NCI-H526 (cell line): ENCODE measurements at regions not wholly inside any gene's neighbourhood (a gene's known extent, or its start where the extent isn't known, plus 50 kb on each side); places are given as distances from the start of the nearest gene placed in this dataset.

ENCODE experiments used
- DNase-seq, 2 experiments: peaks; one replicate each; lab custom pipeline; 2025; lab: John Stamatoyannopoulos, UW

DNA sequence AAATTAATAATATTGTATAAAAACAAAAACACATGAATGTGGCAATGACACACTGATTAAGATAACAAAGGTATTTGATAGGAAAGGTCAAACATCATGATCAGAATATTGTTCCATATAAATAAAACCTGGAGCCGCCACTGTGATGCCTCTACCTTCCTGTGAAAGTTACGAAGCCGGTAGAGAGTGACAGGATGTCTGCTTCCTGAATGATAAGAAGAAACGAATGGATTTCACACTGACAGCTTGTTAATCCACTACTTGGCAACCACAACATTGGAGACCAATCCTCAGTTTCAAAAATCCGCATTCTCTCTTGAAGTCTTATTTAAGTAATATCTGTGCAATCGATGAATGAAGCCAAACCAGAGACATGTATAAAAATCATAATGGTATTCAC, 315.1 kb downstream of the HDGFL1 start:
- DNase-seq, result no peak

DNA sequence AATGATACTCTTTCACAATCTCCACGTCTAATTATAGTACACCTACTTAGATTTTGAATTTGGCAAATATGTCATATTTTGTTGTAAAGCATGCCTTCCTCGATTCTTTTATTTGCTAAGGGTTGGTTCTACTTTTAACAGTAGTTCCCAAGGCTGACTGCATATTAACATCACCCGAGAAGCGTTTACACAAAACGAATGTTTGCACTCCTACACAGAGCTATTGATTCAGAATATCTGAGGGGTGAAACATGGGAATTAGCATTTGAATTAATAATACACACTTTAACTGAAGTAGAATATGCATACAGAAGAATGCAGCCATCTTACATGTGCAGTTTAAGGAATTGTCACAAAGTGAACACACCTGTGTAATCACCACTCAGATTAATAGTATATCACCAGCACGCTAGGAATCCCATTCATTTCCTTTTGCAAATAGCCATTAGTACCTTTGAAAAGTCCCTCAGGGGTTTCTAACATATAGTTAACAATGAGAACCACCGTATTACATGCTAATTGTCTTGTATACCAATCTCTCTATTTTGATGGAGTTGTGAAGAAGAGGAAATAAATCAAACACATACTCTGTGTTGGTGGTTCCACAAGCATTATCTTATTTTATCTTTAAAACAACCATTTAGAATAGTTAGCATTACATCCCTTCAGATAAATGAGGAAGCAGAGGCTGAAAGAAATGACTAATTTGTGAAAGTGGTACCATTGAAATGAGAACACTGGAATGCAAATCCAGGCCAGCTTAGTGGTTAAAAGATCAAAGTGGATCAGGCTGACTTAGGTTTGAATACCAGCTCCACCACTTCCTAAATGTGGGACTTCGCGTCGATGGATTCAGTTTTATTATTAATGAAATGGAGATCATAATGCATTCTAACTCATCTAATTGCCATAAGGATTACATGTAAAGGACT, 317.6 kb downstream of the HDGFL1 start:
- DNase-seq, result no peak

DNA sequence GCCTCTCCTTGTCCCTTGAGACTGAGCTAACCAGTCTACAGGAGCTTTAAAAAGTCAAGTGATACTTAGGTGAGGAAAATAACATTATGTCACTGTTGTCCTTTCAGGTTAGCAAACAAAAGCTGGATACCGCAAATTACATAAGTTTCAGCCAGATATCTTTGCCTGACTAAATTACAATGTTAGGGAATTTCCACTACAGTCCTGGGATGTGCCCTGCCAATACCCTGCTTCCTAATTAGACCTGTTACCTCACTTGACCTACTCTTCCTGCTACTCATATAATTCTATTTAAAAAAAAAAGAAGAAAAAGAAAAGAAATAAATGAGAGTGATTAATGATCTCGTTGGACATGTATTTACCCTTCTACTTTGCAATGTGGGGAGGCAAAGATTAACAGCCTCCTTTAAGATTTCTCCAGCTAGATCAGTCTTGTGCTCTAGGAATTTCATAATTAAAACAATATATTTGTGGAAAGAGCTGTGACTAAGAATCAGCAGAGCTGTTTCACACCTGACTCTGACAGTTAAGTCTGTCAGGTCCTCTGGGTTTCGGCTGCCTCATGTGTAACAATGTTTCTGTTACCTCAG, 318.9 kb downstream of the HDGFL1 start:
- no peak for DNase-seq

DNA sequence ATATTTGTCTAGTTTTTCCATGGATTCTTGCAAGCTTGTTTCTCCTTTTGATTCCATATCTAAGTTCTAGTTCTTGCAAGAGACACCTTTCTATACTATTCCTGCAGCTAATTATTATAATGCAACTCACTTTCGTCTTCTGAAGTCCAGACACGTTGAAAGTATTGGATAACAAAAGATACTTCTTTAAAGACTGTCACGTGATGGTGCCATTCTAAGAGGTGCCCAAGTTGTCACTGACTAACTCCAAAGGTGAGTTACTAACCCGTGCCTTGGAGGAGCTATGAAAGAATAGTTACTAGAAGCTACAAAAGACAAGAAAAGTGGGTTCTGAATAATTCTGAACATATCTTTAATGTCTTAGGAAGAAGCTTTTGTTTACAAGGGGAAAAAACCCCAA, 322.6 kb downstream of the HDGFL1 start:
- no peak for DNase-seq

DNA sequence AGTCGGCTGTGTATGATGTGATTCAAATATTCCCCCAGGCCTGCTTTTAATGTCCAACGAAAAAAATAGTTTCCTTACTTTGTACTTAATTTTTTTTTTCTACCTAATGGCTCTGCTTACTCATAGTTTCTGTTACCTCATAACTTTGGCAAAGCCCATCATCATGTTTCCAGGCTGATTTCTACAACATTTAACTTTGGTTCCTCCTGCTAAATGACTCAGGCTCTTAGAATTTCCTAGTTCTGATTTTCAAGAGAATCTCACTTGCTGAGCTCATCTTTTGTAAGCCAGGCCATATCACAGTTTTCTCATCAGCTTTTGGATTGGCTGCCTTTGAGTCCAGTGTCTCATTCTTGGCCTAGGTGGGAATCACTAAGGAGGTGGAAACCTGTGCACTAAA, 323.1 kb downstream of the HDGFL1 start:
- DNase-seq, result no peak

DNA sequence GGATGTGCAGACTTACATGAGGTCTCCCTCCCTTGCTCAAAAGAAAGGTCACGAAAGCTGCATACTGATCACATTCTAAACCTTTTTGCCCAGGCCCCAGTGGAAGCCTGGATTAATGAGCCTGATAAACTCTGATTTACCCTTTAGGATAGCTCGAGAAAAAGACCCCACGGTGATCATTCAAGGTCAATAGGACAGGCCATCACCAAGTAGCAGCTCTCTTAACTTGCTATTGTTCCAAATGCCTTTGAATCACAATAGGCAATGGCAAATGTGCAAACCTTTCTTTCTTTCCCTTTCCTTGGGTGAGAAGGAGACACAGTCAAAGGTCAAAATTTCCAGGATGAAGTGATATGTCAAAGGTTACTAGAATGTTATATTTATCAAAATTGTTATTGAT, 327.3 kb downstream of the HDGFL1 start:
- DNase-seq, result no peak

DNA sequence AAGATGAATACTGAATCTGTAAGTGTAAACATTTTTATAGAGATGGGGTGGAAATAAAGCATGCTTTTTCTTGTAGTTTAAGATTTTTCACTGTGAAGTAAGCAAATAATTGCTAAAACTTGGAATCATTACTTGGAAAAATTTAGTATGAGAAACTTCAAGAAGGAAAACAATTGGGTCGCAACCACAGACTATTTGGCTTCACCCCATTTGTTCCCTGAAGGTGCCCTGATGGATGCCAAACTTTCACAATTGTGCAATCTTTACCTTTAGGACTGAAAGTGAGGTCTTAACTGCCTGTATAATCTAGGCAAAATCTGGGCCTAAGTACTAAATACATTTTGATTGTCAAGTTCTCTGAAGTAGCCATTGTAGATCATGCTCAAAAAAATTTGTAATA, 330.1 kb downstream of the HDGFL1 start:
- DNase-seq, result no peak

DNA sequence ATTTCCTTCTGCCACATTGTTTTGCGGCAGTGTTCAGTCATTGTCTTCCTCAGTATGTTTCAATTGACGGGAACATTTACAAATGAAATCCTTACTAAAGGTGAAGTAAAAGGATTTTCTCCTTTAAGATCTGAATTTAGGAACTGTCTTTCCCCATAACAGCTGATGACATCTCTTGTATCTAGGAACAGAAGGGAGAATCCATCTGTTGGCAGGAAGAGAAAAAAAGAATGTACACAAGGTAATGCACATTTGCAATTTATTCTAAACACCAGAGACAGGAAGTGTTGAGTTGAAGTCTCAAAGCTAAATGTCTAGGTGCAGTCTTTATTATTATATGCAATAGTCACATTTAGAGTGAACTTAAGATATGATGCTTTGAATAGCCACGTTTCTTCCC, 334.5 kb downstream of the HDGFL1 start:
- DNase-seq, result no peak

DNA sequence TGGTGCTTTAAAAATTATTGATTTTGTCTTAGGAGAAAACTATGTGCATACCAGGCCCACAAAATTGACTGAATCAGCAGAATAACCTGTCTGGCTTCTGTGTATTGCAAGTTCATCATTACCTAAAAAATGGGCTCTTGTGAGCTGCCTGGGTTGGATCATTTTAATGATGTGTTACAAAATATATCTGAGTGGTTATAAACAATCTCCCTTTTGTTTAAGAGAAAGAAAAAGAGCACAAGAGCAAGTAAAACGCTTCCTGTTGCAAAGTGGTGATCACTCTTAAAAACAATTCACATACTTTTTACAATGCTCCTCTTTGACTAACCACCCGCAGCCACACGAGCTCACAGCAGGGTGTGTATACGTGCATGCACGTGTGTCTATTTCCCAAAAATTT, 335.1 kb downstream of the HDGFL1 start:
- no peak for DNase-seq

DNA sequence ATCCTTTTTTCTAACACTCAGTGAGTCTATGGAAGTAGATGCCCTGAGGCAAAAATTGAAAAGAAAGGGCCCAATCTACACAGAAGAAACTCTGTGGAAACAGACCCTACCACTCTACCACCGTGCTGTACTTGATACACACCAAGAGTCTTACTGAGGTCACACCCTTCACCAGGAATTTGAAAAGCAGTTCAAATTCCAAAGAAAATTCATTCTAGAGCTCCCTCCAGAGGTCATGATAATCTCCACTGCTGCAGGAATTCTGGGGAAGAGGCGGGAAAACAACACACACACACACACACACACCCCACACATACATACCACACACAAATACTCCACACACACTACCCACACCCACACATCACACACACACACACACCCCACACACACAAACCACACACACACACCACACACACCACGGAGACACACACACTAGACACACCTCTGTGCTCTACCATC, 336.8 kb downstream of the HDGFL1 start:
- DNase-seq, result peak in 1 of 2 experiments; percentile 10

DNA sequence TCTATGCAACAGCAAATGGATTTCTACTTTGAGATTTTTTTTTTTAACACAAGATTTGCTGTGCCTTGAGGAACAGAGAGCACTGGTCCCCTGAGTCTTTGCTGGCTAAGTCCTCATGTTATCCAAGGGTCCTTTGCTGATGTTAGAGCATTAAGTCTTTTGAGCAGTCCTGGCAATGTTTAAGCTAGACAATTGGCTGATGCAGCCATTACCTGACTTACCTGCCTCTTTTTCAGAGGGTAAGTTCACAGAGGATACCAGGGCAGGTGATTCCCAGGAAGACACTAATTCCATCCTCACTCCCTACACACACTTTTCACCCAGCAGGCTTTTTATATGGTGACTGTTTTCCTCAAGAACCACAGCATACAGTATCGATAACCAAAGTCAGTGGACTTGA, 337.7 kb downstream of the HDGFL1 start:
- DNase-seq, result no peak

DNA sequence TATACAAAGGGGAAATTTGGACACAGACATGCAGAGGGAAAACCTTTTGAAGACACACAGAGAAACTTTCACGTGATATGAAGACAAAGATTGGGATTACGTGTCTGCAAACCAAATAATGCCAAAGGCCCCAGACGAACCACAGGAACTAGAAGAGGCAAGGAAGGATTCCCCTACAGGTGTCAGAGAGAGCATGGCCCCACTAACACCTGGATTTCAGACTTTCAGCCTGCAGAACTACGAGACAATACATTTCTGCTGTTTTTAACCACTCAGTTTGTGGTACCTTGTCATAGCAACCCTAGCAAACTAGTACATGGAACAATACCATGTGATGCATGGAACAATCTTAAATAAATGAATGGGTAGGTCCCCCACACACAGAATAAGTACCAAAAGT, 341.0 kb downstream of the HDGFL1 start:
- DNase-seq, result no peak

DNA sequence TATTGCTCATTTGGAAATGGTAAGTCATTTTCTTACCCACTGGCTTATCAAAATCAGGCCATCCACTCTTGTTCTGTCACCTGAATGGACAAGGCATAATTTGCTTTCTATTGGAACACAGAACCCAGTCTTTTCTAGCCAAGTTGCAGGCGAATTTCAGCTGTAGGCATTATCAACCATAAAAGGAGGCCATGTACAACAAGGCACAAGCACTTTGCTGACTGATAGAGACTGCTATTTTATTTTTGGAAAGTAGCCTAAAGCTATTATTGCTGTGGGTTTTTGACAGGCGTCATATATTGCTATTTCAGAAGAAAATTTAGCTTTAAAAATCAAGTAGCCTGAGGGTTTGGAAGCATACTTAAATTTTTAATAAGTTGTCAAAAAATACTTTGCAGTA, 344.2 kb downstream of the HDGFL1 start:
- DNase-seq, result no peak

DNA sequence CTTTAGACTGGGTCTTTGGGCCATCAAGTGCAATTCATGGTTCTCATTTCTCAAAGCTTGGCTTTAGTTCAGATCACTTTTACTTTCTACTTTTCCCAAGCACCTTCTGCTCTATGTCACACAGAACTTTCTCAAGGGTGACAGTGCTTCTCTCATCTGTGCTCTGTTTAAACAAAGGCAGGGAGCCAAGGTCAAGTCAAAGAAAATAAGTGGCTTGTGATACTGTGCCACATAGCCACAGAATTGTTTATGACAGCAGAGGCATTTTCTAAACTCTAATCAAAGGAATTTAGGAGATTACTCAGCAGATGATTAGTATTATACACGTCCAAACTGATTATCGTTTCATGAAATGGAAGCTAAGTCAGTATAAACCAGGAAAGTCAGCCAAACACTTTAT, 348.0 kb downstream of the HDGFL1 start:
- DNase-seq, result no peak

DNA sequence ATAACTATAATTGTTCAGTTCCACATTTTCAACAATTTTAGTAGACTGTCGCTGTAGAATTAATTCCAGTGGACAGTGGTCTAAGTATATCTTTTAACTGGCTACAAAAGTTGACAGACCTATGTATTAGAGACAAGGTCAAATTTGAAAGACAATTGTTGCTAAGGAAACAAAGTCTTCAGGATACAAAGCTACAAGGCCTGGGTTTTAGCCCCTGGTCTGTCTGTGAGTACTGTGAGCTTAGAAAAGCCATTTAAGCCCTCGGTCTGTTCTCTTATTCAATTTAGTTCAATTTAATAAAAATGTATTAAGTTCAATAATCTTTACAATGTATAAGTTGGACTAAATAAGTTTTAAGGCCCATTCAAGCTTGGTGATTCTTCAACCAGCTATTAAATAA, 352.5 kb downstream of the HDGFL1 start:
- DNase-seq, result no peak

DNA sequence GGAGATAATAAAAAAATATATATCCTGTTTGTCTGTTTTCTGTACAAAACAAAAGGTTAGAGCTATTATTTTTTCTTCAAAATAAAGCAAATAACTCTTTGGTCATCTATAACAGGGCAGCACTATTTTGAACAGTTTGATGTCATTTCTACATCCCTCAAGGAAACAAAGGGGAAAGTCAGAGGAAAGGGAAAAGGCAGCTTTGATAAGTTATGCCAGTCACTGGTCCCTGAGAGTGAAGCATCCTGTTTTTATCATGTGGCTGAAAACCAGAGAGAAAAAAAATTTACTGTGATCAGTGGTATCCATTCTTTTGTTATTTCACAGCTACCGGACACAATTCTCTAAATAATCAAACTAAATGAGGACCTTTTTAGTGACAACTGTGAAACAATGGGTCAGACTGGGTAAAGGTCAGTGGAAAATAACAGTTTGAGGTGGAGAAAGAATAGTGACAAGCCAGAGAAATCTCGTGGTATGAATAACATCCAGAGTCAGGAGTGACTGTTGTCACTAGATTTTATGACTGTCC, 356.0 kb downstream of the HDGFL1 start:
- DNase-seq, result no peak

DNA sequence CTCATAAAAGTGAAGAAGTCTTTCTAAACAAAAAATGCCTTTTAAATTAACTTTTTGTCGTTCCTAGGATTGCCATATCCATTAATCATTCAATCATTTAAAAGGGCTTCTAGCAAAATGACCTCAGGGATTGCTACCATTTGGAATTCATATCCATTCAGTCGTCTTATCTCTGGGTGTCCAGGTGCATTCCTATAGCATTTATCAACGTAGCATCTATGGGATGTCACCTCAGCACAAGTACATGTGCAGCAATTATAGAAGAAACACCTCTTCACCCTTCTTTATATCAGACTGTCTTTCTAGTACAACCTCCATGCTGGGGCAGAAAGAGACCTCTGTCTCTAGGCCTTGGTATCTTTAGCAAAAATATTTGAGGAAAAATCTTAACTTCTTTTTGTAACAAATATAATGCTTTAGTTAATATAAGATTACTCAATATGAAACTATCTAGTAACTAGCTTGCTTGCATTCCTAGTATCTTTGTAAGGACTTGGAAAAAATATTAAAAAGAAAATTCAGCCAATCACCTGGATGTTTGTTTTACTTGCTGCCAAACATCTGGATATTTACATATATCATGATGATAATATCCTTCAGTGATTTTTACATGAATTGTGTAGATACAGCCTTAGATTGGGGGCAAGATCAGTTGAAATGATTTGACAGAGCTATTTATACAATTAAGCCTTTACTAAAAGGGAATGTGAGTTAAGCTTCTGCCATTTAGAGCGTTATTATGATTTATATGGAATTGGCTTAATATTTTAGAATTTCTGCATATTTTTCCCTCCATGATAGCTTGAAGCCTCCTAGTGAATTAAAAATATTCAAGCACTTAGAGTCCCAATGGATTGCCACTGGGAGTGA, 356.8 kb downstream of the HDGFL1 start:
- no peak for DNase-seq

DNA sequence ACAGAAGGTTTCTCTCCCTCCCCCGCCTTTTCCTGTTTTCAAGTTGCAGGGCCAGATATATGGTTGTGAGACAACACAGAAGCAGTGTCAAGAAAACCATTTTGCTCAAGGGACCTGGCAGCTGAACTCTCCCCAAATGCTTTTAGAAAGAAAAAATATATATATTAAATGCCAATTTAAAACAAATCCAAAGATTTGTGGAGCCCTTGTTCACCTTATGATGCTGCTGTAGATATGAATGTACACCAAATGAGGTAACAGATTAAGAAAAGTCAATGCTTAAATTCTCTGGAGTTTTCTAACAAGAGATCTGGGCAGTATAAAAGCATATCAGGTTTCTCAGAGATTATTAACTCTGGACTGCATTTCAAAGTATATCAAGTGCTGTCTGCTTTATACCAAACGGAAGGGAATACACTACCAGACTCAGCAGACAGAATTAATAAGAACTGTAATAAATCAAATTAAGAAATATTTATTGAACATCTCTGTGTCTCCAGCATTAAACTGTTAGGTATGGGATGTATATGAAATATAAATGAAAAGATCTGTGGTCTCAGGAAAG, 357.5 kb downstream of the HDGFL1 start:
- DNase-seq, result no peak

DNA sequence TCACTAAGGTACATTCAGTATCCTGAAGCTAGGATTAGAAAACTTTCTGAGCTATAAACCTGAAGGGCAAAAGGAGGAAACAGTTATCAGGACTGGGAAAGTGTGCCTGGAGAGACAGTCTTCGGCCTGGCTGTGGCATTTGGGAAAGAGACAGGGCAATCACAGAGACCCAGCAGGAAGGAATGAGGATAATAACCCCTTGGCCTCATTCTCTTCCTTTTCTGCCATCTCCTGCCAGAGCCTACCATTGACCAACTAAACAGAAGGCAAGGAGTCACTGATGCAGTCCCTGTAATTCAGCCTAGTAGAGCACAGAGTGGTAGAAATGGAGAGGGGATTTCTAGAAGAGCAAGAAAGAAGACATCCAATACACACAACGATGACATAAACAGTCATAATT, 359.4 kb downstream of the HDGFL1 start:
- no peak for DNase-seq

DNA sequence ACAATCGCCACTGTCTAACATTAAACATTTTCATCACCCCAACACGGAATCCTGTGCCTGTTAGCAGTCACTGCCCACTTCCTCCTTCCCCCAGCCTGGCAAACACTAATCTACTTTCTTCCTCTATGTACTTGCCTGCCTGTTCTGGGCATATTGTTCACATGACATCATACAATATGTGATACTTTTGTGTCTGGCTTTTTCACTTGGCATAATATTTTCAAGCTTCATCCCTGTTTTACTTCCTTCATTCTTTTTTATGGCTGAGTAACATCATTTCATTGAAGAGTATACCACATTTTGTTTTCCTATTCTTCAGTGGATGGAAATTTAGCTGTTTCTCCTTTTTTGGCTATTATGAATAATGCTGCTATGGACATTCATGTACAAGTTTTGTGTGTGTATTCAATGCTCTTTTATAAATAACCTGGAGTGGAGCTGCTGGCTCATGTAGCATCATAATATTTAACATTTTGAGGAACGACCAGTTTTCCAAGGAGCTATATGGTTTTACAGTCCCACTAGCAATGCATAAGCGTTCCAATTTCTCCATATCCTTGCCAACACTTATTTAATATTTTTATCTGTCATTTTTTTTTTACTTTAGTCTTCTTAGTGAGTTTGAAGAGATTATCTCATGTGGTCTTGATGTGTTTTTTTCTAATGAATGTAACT, 360.1 kb downstream of the HDGFL1 start:
- no peak for DNase-seq

DNA sequence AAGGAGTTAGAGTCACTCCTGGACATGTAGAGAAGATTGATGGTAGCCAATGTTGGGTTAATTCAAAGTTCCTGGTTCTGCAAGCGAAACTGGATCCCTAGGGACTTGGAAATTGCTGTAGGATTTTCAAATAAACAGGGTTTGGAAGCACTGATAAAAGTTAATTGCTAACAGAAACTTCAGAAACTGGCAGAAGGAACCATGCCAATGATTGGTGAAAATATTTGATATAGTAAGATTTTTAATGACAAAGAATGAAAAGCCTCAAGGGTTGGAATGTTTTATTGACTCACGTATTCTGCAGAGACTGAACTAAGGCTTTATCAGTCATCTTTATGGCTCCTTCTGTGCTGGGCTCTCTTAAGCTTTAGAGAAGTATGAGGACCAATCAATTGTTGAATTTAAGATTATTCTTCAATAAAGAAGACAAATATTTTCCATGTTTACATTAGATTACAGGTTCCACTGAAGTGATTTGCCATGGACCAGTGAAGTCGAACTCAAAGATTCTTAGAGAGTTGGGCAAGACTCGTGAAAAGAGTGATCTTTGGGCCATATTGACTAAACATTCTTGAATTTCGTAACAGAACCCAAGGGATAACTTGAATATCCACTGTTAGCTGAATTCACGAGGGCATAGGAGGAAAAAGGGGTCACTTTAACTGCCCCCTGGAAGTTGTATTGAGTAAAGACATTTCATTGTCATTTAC, 371.4 kb downstream of the HDGFL1 start:
- no peak for DNase-seq
